ENCODE measurements at regions not wholly inside any gene's neighbourhood (a gene's known extent, or its start where the extent isn't known, plus 50 kb on each side); places are given as distances from the start of the nearest gene placed in this dataset.

- no peak for TF ChIP-seq CTCF (IDR thresholded peaks at IDR 0.05)
- TF ChIP-seq POLR2A (IDR thresholded peaks at IDR 0.05), result no peak
- Histone ChIP-seq H3K27me3 (no peaks in the 10 kb centered on the region), H3K4me3 (replicated peaks in 1 of 3) (no peak overlapping the region), H3K36me3 (no peaks in the 10 kb centered on the region), H3K9me3 (no peaks in the 10 kb centered on the region), H3K27ac (no peak overlapping the region), H3K4me1 (no peaks in the 10 kb centered on the region)
- WGBS, 2 donors, result 87 to 93% methylated on average over 1 of the region's 1 CpG
- DNase-seq, result no peak
- intact Hi-C loops (cut with DNase I), result no loop called here
Measured at GRCh38 chr21:14712121-14712715, 166.1 kb upstream of the SAMSN1 start.

GRCh38 chr21:14711287-14711686, 165.2 kb upstream of the SAMSN1 start:
- no peak for TF ChIP-seq CTCF (IDR thresholded peaks at IDR 0.05)
- TF ChIP-seq POLR2A (IDR thresholded peaks at IDR 0.05), result no peak
- Histone ChIP-seq H3K36me3 (no peaks in the 10 kb centered on the region), H3K9me3 (no peaks in the 10 kb centered on the region), H3K27ac (no peak overlapping the region), H3K4me1 (no peaks in the 10 kb centered on the region), H3K27me3 (no peaks in the 10 kb centered on the region), H3K4me3 (replicated peaks in 1 of 3) (no peak overlapping the region)
- 49 to 60% methylated on average over 1 of the region's 1 CpG for WGBS, 2 donors
- intact Hi-C loops (cut with DNase I), result no loop called here
- DNase-seq, result no peak

- no peaks in the 10 kb centered on the region for H3K4me1 ChIP-seq
- no peak for TF ChIP-seq CTCF (IDR thresholded peaks at IDR 0.05)
- no peak for TF ChIP-seq POLR2A (IDR thresholded peaks at IDR 0.05)
- H3K36me3 ChIP-seq, result no peaks in the 10 kb centered on the region
- WGBS, 2 donors, result 44 to 48% methylated on average over 2 of the region's 2 CpGs
- no peak overlapping the region for H3K4me3 ChIP-seq (replicated peaks in 1 of 3)
- DNase-seq, result no peak
- no peak overlapping the region for H3K27ac ChIP-seq
- intact Hi-C loops (cut with DNase I), result no loop called here
- no peaks in the 10 kb centered on the region for H3K27me3 ChIP-seq
- H3K9me3 ChIP-seq, result no peaks in the 10 kb centered on the region
Measured at GRCh38 chr21:14707511-14708020, 161.5 kb upstream of the SAMSN1 start.

DNA sequence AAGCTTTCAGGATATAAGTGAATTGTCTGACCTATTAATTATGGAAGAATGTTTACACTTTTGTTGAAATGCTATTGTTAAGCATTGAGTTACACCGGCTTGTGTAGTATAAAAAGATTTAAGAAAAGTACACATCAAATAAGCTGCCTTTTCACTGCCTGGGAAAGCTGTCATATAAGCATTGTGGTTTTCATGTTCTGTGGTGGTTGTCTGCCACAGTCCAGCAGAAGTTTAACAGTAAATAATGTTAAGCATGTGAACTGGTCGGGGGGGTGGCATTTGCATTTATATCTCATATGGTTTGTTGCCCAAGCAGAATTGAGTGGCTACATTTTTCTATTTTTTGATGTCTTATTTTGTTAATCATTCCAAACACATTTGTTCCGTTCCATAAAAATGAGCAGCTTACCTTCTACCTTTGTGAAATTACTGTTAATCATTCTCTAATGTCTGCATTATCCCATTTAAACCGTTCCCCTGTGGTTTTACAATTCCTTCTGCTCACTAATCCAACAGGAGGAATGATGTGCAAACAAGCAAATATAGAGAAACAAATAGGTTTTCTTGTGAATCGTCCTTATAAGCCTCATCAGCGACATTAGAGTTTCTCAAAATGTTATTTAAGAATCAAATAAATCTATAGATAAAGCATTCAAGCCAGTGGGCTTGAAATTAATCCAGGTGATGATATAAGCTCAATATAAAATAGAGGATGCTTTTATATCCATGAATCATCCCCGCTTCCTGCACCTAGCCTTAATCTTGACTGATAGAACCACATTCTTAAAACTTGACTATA, 160.8 kb upstream of the SAMSN1 start:
- H3K36me3 ChIP-seq, result no peaks in the 10 kb centered on the region
- no peak for DNase-seq
- TF ChIP-seq CTCF (IDR thresholded peaks at IDR 0.05), result no peak
- TF ChIP-seq POLR2A (IDR thresholded peaks at IDR 0.05), result no peak
- no peak overlapping the region for H3K27ac ChIP-seq
- H3K9me3 ChIP-seq, result no peaks in the 10 kb centered on the region
- WGBS, 2 donors, result 59 to 67% methylated on average over 7 of the region's 7 CpGs
- H3K4me1 ChIP-seq, result no peaks in the 10 kb centered on the region
- intact Hi-C loops (cut with DNase I), result no loop called here
- no peaks in the 10 kb centered on the region for H3K27me3 ChIP-seq
- no peak overlapping the region for H3K4me3 ChIP-seq (replicated peaks in 1 of 3)
